Naive thymus-derived CD4-positive, alpha-beta T cell (primary cell): ENCODE measurements at regions not wholly inside any gene's neighbourhood (a gene's known extent, or its start where the extent isn't known, plus 50 kb on each side); places are given as distances from the start of the nearest gene placed in this dataset.

Source experiments
- ATAC-seq: fragments of 150-1000 bp; cut with Tn5 transposase; 2 replicates; pipeline ENCODE4 v1.10.0; 2021; ENCODE audit warnings: mild to moderate bottlenecking, moderate library complexity
- CTCF ChIA-PET: fragments of 350-600 bp; sonication (Branson Sonifier 250); formaldehyde crosslinking; loops from one replicate; lab custom pipeline; 2021; ENCODE audit warnings: antibody characterized with exemption; lab: Charles Lee
- POLR2A ChIA-PET: fragments of 350-600 bp; sonication (Branson Sonifier 250); formaldehyde crosslinking; loops from one replicate; lab custom pipeline; 2021; ENCODE audit warnings: antibody characterized with exemption, inconsistent platforms; lab: Charles Lee
- DNase-seq, 9 donors: peaks; one replicate each; pipeline versions ENCODE4 v3.0.0 to v3.0.0-alpha.2; 2020 to 2022; ENCODE audit warnings: mixed read lengths in 1 of 9
- H3K27ac ChIP-seq: one replicate; pipeline ENCODE4 v1.7.0; 2013; ENCODE audit warnings: mild to moderate bottlenecking, low read depth, low read length, moderate library complexity
- H3K27me3 ChIP-seq, 2 donors: one replicate each; pipeline ENCODE4 v1.7.0; 2013; ENCODE audit warnings: low read length in 2 of 2, mild to moderate bottlenecking in 2 of 2, moderate library complexity in 2 of 2; ENCODE audit not compliant: control insufficient read depth in 2 of 2, insufficient read depth in 2 of 2
- H3K36me3 ChIP-seq, 3 experiments: 1 replicate in 2 of 3; 2 replicates in 1 of 3; pipeline ENCODE4 v1.7.0; 2013; ENCODE audit warnings: low read length in 3 of 3, mild to moderate bottlenecking in 3 of 3, moderate library complexity in 1 of 3; ENCODE audit not compliant: insufficient read depth in 3 of 3, control insufficient read depth in 2 of 3
- H3K4me1 ChIP-seq, 2 donors: one replicate each; pipeline ENCODE4 v1.7.0; 2013; ENCODE audit warnings: low read length in 2 of 2, mild to moderate bottlenecking in 2 of 2, moderate library complexity in 1 of 2; ENCODE audit not compliant: control insufficient read depth in 2 of 2, insufficient read depth in 2 of 2
- H3K4me3 ChIP-seq: 2 replicates; pipeline ENCODE4 v1.7.0; 2013; ENCODE audit warnings: mild to moderate bottlenecking, low read length
- H3K9me3 ChIP-seq, 3 experiments: 1 replicate in 2 of 3; 2 replicates in 1 of 3; pipeline ENCODE4 v1.7.0; 2013; ENCODE audit warnings: low read length in 3 of 3; ENCODE audit not compliant: control insufficient read depth in 2 of 3
- H3K27ac Mint-ChIP-seq, 9 donors: one replicate each; pipeline ENCODE4 v1.8.0; 2020 to 2022; ENCODE audit warnings: mixed read lengths in 9 of 9, mild to moderate bottlenecking in 8 of 9, moderate library complexity in 5 of 9, inconsistent platforms in 2 of 9
- H3K27me3 Mint-ChIP-seq, 5 donors: one replicate each; pipeline ENCODE4 v1.8.0; 2021 to 2022; ENCODE audit warnings: mixed read lengths in 5 of 5, mild to moderate bottlenecking in 1 of 5
- H3K36me3 Mint-ChIP-seq, 5 donors: one replicate each; pipeline ENCODE4 v1.8.0; 2020 to 2022; ENCODE audit warnings: mixed read lengths in 5 of 5, mild to moderate bottlenecking in 3 of 5, inconsistent platforms in 1 of 5
- H3K4me1 Mint-ChIP-seq, 7 donors: one replicate each; pipeline ENCODE4 v1.8.0; 2020 to 2022; ENCODE audit warnings: mixed read lengths in 7 of 7, mild to moderate bottlenecking in 3 of 7, inconsistent platforms in 1 of 7
- H3K4me3 Mint-ChIP-seq, 10 donors: one replicate each; pipeline ENCODE4 v1.8.0; 2020 to 2022; ENCODE audit warnings: mild to moderate bottlenecking in 10 of 10, mixed read lengths in 10 of 10, moderate library complexity in 6 of 10, inconsistent platforms in 2 of 10
- H3K9me3 Mint-ChIP-seq, 11 donors: one replicate each; pipeline ENCODE4 v1.8.0; 2020 to 2022; ENCODE audit warnings: mixed read lengths in 11 of 11, mild to moderate bottlenecking in 4 of 11, inconsistent platforms in 1 of 11, moderate library complexity in 1 of 11
- intact Hi-C, 2 donors: fragments of 100-400 bp; cut with micrococcal nuclease; formaldehyde crosslinking; loops; one replicate each; pipeline ENCODE4 v1.15.1; 2023

GRCh38 chr4:84089652-84090437, 409.2 kb downstream of the NKX6-1 start:
- DNase-seq = no peak
- ChIA-PET POLR2A (no interaction called here), CTCF (no interaction called here)
- Mint-ChIP-seq H3K4me3 (no peak overlapping the region), H3K36me3 (no peaks in the 10 kb centered on the region), H3K9me3 (peaks cover 0 to 6% (median under 1%) of the 10 kb centered on the region in 11 donors), H3K4me1 (no peaks in the 10 kb centered on the region), H3K27ac (no peak overlapping the region), H3K27me3 (no peaks in the 10 kb centered on the region)
- intact Hi-C loops = no loop called here
- Histone ChIP-seq H3K27me3 (no peaks in the 10 kb centered on the region), H3K27ac (no peak overlapping the region), H3K9me3 (no peaks in the 10 kb centered on the region), H3K4me1 (no peaks in the 10 kb centered on the region), H3K4me3 (no peak overlapping the region), H3K36me3 (no peaks in the 10 kb centered on the region)
- ATAC-seq = no peak

GRCh38 chr4:84085986-84086385, 413.1 kb downstream of the NKX6-1 start:
- no peak overlapping the region for H3K27ac ChIP-seq
- no peak for DNase-seq
- no peaks in the 10 kb centered on the region for H3K4me1 ChIP-seq
- no peaks in the 10 kb centered on the region for H3K4me1 Mint-ChIP-seq
- ATAC-seq = no peak
- H3K4me3 Mint-ChIP-seq = no peak overlapping the region
- intact Hi-C loops = no loop called here
- H3K9me3 ChIP-seq = no peaks in the 10 kb centered on the region
- H3K27me3 Mint-ChIP-seq = no peaks in the 10 kb centered on the region
- no peaks in the 10 kb centered on the region for H3K27me3 ChIP-seq
- ChIA-PET POLR2A (no interaction called here), CTCF (no interaction called here)
- peaks cover 0 to 14% (median 3%) of the 10 kb centered on the region in 11 donors for H3K9me3 Mint-ChIP-seq
- no peak overlapping the region for H3K4me3 ChIP-seq
- no peaks in the 10 kb centered on the region for H3K36me3 Mint-ChIP-seq
- H3K27ac Mint-ChIP-seq = no peak overlapping the region
- H3K36me3 ChIP-seq = no peaks in the 10 kb centered on the region

GRCh38 chr4:84070289-84070688, 428.8 kb downstream of the NKX6-1 start:
- no peaks in the 10 kb centered on the region for H3K36me3 ChIP-seq
- no peak overlapping the region for H3K4me3 ChIP-seq
- Mint-ChIP-seq H3K9me3 (peaks cover 0 to 13% (median 5%) of the 10 kb centered on the region in 11 donors), H3K4me3 (no peak overlapping the region), H3K27ac (no peak overlapping the region), H3K4me1 (no peaks in the 10 kb centered on the region), H3K36me3 (peaks cover 0 to 5% (median 0%) of the 10 kb centered on the region in 5 donors), H3K27me3 (peaks cover 0 to 18% (median 5%) of the 10 kb centered on the region in 5 donors)
- no peak for ATAC-seq
- H3K27me3 ChIP-seq = no peaks in the 10 kb centered on the region
- intact Hi-C loops = no loop called here
- no peaks in the 10 kb centered on the region for H3K4me1 ChIP-seq
- DNase-seq = no peak
- ChIA-PET CTCF (no interaction called here), POLR2A (no interaction called here)
- H3K9me3 ChIP-seq = no peaks in the 10 kb centered on the region
- H3K27ac ChIP-seq = no peak overlapping the region

- peaks cover 0 to 8% (median 0%) of the 10 kb centered on the region in 5 donors for H3K27me3 Mint-ChIP-seq
- Histone ChIP-seq H3K4me3 (no peak overlapping the region), H3K27ac (no peak overlapping the region), H3K36me3 (no peaks in the 10 kb centered on the region), H3K27me3 (no peaks in the 10 kb centered on the region), H3K4me1 (no peaks in the 10 kb centered on the region), H3K9me3 (no peaks in the 10 kb centered on the region)
- H3K36me3 Mint-ChIP-seq = no peaks in the 10 kb centered on the region
- intact Hi-C loops = no loop called here
- no peaks in the 10 kb centered on the region for H3K4me1 Mint-ChIP-seq
- H3K4me3 Mint-ChIP-seq = no peak overlapping the region
- H3K27ac Mint-ChIP-seq = no peak overlapping the region
- ChIA-PET CTCF (no interaction called here), POLR2A (no interaction called here)
- DNase-seq (no peak), ATAC-seq (no peak)
- peaks cover 0 to 19% (median 0%) of the 10 kb centered on the region in 11 donors for H3K9me3 Mint-ChIP-seq
Observed at GRCh38 chr4:84063619-84064018, 435.5 kb downstream of the NKX6-1 start.

- ChIA-PET POLR2A (no interaction called here), CTCF (no interaction called here)
- H3K27ac Mint-ChIP-seq = no peak overlapping the region
- intact Hi-C loops = no loop called here
- Histone ChIP-seq H3K27me3 (no peaks in the 10 kb centered on the region), H3K9me3 (no peaks in the 10 kb centered on the region), H3K4me3 (no peak overlapping the region), H3K4me1 (no peaks in the 10 kb centered on the region), H3K36me3 (no peaks in the 10 kb centered on the region), H3K27ac (no peak overlapping the region)
- no peak for DNase-seq
- ATAC-seq = no peak
- peaks cover 0 to 7% (median 0%) of the 10 kb centered on the region in 11 donors for H3K9me3 Mint-ChIP-seq
- H3K4me3 Mint-ChIP-seq = no peak overlapping the region
- no peaks in the 10 kb centered on the region for H3K4me1 Mint-ChIP-seq
- H3K36me3 Mint-ChIP-seq = no peaks in the 10 kb centered on the region
- peaks cover 0 to 15% (median 5%) of the 10 kb centered on the region in 5 donors for H3K27me3 Mint-ChIP-seq
Observed at GRCh38 chr4:84058201-84058600, 440.9 kb downstream of the NKX6-1 start.

- H3K9me3 Mint-ChIP-seq = peaks cover 0 to 5% (median 0%) of the 10 kb centered on the region in 11 donors
- H3K4me3 ChIP-seq = no peak overlapping the region
- DNase-seq (no peak), ATAC-seq (no peak)
- H3K4me1 Mint-ChIP-seq = no peaks in the 10 kb centered on the region
- H3K9me3 ChIP-seq = no peaks in the 10 kb centered on the region
- peaks cover 0 to 1% (median 0%) of the 10 kb centered on the region in 5 donors for H3K27me3 Mint-ChIP-seq
- CTCF ChIA-PET = no interaction called here
- H3K27ac ChIP-seq = no peak overlapping the region
- no peaks in the 10 kb centered on the region for H3K36me3 ChIP-seq
- no peak overlapping the region for H3K4me3 Mint-ChIP-seq
- POLR2A ChIA-PET = no interaction called here
- H3K27ac Mint-ChIP-seq = no peak overlapping the region
- peaks cover 0 to 4% (median 0%) of the 10 kb centered on the region in 5 donors for H3K36me3 Mint-ChIP-seq
- no peaks in the 10 kb centered on the region for H3K27me3 ChIP-seq
- intact Hi-C loops = no loop called here
- no peaks in the 10 kb centered on the region for H3K4me1 ChIP-seq
Observed at GRCh38 chr4:84051639-84052038, 447.5 kb downstream of the NKX6-1 start.

- H3K4me1 ChIP-seq = no peaks in the 10 kb centered on the region
- no peaks in the 10 kb centered on the region for H3K36me3 ChIP-seq
- no peaks in the 10 kb centered on the region for H3K9me3 ChIP-seq
- intact Hi-C loops = no loop called here
- Mint-ChIP-seq H3K4me1 (no peaks in the 10 kb centered on the region), H3K27me3 (no peaks in the 10 kb centered on the region), H3K9me3 (peaks cover 0 to 4% (median 0%) of the 10 kb centered on the region in 11 donors), H3K36me3 (peaks cover 0 to 4% (median 0%) of the 10 kb centered on the region in 5 donors), H3K27ac (peak overlapping the region in 1 of 9 donors; percentile 77), H3K4me3 (no peak overlapping the region)
- CTCF ChIA-PET = no interaction called here
- no peak for DNase-seq
- no peak for ATAC-seq
- POLR2A ChIA-PET = no interaction called here
- no peak overlapping the region for H3K27ac ChIP-seq
- H3K27me3 ChIP-seq = no peaks in the 10 kb centered on the region
- H3K4me3 ChIP-seq = no peak overlapping the region
Observed at GRCh38 chr4:84051089-84051488, 448.0 kb downstream of the NKX6-1 start.
